Gastroesophageal sphincter (tissue), 3 donors: ENCODE measurements at regions not wholly inside any gene's neighbourhood (a gene's known extent, or its start where the extent isn't known, plus 50 kb on each side); places are given as distances from the start of the nearest gene placed in this dataset.

Experiments used
- CTCF ChIP-seq, 4 experiments: fragments of 200-600 bp in 2 of 4; fragments of 450-650 bp in 2 of 4; sonication (generic) in 1 of 4; IDR thresholded peaks; one replicate each; pipeline ENCODE4 v1.5.1; 2017 to 2019; ENCODE audit warnings: antibody characterized with exemption in 4 of 4, mild to moderate bottlenecking in 2 of 4, moderate library complexity in 2 of 4
- POLR2A ChIP-seq, 2 donors: fragments of 450-650 bp; IDR thresholded peaks; one replicate each; pipeline ENCODE4 v1.6.1; 2017; ENCODE audit warnings: antibody characterized with exemption in 2 of 2, mild to moderate bottlenecking in 2 of 2, moderate library complexity in 1 of 2

- no peak for TF ChIP-seq CTCF (IDR thresholded peaks at IDR 0.05)
- no peak for TF ChIP-seq POLR2A (IDR thresholded peaks at IDR 0.05)
These were observed 214.2 kb upstream of the PUDP start for GRCh38 chrX:7362111-7362510.
